ENCODE measurements at regions not wholly inside any gene's neighbourhood (a gene's known extent, or its start where the extent isn't known, plus 50 kb on each side); places are given as distances from the start of the nearest gene placed in this dataset.
"Not testable (repeated sequence)": the region's sequence is repeated elsewhere in the genome, so short reads cannot be mapped to it uniquely, and the experiment has no call there.

DNA sequence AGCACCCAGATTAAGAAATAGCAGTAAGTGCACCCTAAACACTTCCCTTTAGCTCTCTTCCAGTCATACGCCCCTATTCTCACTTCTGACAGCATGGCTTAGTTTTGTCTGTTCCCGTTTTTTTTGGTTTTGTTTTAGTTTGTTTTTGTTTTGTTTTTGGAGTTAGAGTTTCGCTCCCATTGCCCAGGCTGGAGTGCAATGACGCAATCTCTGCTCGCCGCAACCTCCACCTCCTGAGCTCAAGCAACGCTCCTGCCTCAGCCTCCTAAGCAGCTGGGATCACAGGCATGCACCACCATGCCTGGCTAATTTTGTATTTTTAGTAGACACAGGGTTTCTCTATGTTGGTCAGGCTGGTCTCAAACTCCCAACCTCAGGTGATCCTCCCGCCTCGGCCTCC lies 2067.7 kb downstream of the SUCLG1 start:
- peak overlapping the region in 4 of 11 experiments; percentile 30 to 48 (median 38); a peak in 6 of 22 replicates for H3K4me2 ChIP-seq
- H3K9me3 ChIP-seq (replicated peaks in 1 of 11): no peaks in the 10 kb centered on the region
- no peak overlapping the region for H3K4me3 ChIP-seq
- no peaks in the 10 kb centered on the region for H4K20me1 ChIP-seq
- H3K36me3 ChIP-seq: no peaks in the 10 kb centered on the region
- peaks cover 0 to 44% (median 3%) of the 10 kb centered on the region in 10 experiments; a peak in 8 of 20 replicates for H3K4me1 ChIP-seq
- H3K27ac ChIP-seq: peak overlapping the region in 3 of 11 experiments; percentile 37 to 50 (median 49); a peak in 5 of 22 replicates
- H3K27me3 ChIP-seq: no peaks in the 10 kb centered on the region
- TF ChIP-seq Cebpa-rat (IDR thresholded peaks at IDR 0.05): peak in 7 of 11 experiments; percentile 16 to 70 (median 54); a peak in 11 of 22 replicates
- H3K9ac ChIP-seq: no peak overlapping the region

DNA sequence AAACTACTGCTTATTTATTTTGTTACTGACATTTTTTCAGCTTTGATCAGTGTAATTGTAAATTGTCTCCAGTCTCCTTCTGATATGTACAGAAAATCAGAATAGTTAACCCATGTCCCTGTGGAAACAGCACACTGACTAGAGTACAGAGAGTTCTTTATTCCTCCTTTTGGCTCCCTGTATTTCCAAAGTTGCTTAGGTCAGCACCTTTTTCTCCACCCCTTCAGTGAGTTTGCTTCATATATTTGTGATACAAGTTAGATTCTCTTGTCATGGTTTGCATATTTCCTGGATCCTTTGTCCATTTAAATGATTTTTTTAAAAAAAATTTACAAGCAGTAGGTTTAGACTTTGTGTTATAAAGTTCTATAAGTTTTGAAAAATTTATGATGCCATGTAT lies 2051.1 kb upstream of the LRRTM1 start:
- no peaks in the 10 kb centered on the region for H4K20me1 ChIP-seq
- H3K4me3 ChIP-seq: no peak overlapping the region
- H3K4me2 ChIP-seq: no peak overlapping the region
- H3K27me3 ChIP-seq: no peaks in the 10 kb centered on the region
- no peaks in the 10 kb centered on the region for H3K4me1 ChIP-seq
- H3K9me3 ChIP-seq (replicated peaks in 1 of 11): no peaks in the 10 kb centered on the region
- no peak overlapping the region for H3K27ac ChIP-seq
- no peaks in the 10 kb centered on the region for H3K36me3 ChIP-seq
- TF ChIP-seq Cebpa-rat (IDR thresholded peaks at IDR 0.05): no peak
- H3K9ac ChIP-seq: no peak overlapping the region

- no peak for TF ChIP-seq Cebpa-rat (IDR thresholded peaks at IDR 0.05)
Measured at GRCh38 chr2:82345910-82346309, 2041.4 kb upstream of the LRRTM1 start.

DNA sequence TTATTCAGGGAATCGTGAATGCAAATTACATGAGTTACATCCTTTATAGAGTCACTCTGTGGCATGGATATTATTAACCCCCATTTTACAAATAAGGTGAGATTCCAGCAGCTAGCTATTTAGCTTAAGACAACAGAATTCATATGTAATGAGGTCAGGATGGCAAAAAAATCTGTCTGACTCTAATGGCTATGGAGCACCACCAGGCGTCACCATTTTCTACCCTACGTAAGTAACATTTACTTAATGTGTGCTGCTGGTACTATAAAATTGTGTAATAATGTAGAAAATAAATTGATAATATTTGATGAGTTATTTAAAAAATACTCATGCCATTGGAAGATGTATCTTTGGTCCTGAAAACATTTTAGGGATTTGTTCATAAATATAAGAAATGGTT lies 2040.1 kb upstream of the LRRTM1 start:
- no peaks in the 10 kb centered on the region for H3K9me3 ChIP-seq (replicated peaks in 1 of 11)

More at GRCh38 chr2:82345910-82346309, 2041.4 kb upstream of the LRRTM1 start:
- Histone ChIP-seq H3K4me1 (peaks cover under 1 to 6% (median 2%) of the 10 kb centered on the region in 10 experiments; a peak in 16 of 20 replicates), H3K27ac (no peak overlapping the region), H3K36me3 (no peaks in the 10 kb centered on the region), H3K4me2 (no peak overlapping the region), H4K20me1 (no peaks in the 10 kb centered on the region), H3K9ac (no peak overlapping the region), H3K27me3 (no peaks in the 10 kb centered on the region), H3K4me3 (no peak overlapping the region), H3K9me3 (replicated peaks in 1 of 11) (no peaks in the 10 kb centered on the region)

DNA sequence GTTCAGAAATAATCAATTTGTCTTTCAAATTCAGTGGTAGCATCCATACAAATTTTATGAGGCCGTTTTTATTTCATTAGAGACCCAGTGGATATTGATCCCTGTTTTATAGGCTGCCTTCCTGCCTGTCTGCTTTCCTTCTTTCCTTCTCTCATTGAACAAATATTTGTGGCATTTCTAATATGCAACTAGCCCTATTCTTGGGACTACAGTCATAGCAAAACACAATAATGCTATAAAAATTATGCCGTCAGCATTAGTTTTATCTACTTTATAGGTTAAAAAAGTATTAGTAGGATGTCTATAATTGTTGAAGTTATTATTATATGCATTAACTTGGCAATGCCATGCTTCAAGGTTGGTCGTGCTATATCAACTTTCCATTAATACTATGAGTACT lies 2037.8 kb upstream of the LRRTM1 start:
- no peak overlapping the region for H3K9ac ChIP-seq
- H3K4me1 ChIP-seq: peaks cover 6 to 12% (median 8%) of the 10 kb centered on the region in 10 experiments; a peak in 16 of 20 replicates
- H3K36me3 ChIP-seq: no peaks in the 10 kb centered on the region
- H3K27ac ChIP-seq: no peak overlapping the region
- H3K27me3 ChIP-seq: no peaks in the 10 kb centered on the region
- H3K9me3 ChIP-seq (replicated peaks in 1 of 11): no peaks in the 10 kb centered on the region
- no peak for TF ChIP-seq Cebpa-rat (IDR thresholded peaks at IDR 0.05)
- no peak overlapping the region for H3K4me3 ChIP-seq
- no peaks in the 10 kb centered on the region for H4K20me1 ChIP-seq
- no peak overlapping the region for H3K4me2 ChIP-seq

More for the DNA sequence above, 2040.1 kb upstream of the LRRTM1 start:
- Histone ChIP-seq H3K4me2 (no peak overlapping the region), H3K4me3 (no peak overlapping the region), H3K27me3 (no peaks in the 10 kb centered on the region), H4K20me1 (no peaks in the 10 kb centered on the region), H3K36me3 (no peaks in the 10 kb centered on the region), H3K9ac (no peak overlapping the region), H3K27ac (no peak overlapping the region), H3K4me1 (peaks cover 6 to 12% (median 8%) of the 10 kb centered on the region in 10 experiments; a peak in 16 of 20 replicates)
- TF ChIP-seq Cebpa-rat (IDR thresholded peaks at IDR 0.05): no peak

DNA sequence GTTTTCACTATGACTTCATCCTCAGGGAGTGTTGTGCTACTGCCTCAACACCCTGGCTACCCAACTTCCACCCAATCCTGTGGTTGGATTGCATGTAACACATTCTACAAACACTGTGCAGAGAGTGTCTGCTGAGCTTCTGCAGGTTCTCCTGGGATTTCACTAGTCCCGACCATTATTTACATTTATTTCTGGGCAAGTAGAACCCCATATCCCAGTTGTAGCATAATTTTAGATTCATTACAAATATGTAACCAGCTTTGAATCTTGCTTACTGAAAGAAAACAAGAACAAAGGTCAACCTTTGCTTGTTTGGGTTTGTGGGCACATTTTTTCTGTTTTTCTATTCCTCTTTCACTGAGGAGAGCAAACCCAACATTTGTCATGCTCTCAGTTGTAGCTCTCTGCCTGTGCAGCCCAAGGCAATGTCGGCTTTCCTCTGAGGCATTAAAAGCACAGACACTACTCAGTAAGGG lies 2036.1 kb upstream of the LRRTM1 start:
- Histone ChIP-seq H3K36me3 (no peaks in the 10 kb centered on the region), H3K4me1 (peaks cover 6 to 12% (median 8%) of the 10 kb centered on the region in 10 experiments; a peak in 16 of 20 replicates), H3K27ac (no peak overlapping the region), H3K9me3 (replicated peaks in 1 of 11) (no peaks in the 10 kb centered on the region), H3K4me3 (no peak overlapping the region), H4K20me1 (no peaks in the 10 kb centered on the region), H3K9ac (no peak overlapping the region), H3K4me2 (peak overlapping the region; percentile 23 to 60 (median 43); a peak in 19 of 22 replicates), H3K27me3 (no peaks in the 10 kb centered on the region)
- no peak for TF ChIP-seq Cebpa-rat (IDR thresholded peaks at IDR 0.05)

- no peak overlapping the region for H3K4me3 ChIP-seq
- no peak for TF ChIP-seq Cebpa-rat (IDR thresholded peaks at IDR 0.05)
- peaks cover 6 to 12% (median 8%) of the 10 kb centered on the region in 10 experiments; a peak in 16 of 20 replicates for H3K4me1 ChIP-seq
- no peak overlapping the region for H3K9ac ChIP-seq
- no peak overlapping the region for H3K27ac ChIP-seq
- no peaks in the 10 kb centered on the region for H4K20me1 ChIP-seq
- no peaks in the 10 kb centered on the region for H3K36me3 ChIP-seq
- no peaks in the 10 kb centered on the region for H3K27me3 ChIP-seq
- no peak overlapping the region for H3K4me2 ChIP-seq
- no peaks in the 10 kb centered on the region for H3K9me3 ChIP-seq (replicated peaks in 1 of 11)
Measured at GRCh38 chr2:82339805-82340204, 2035.3 kb upstream of the LRRTM1 start.

GRCh38 chr2:82333697-82334096 lies 2029.1 kb upstream of the LRRTM1 start:
- no peak for TF ChIP-seq Cebpa-rat (IDR thresholded peaks at IDR 0.05)
- Histone ChIP-seq H4K20me1 (no peaks in the 10 kb centered on the region), H3K4me3 (no peak overlapping the region), H3K9ac (no peak overlapping the region), H3K4me1 (peaks cover 0 to 8% (median 0%) of the 10 kb centered on the region in 10 experiments; a peak in 3 of 20 replicates), H3K36me3 (no peaks in the 10 kb centered on the region), H3K9me3 (replicated peaks in 1 of 11) (no peaks in the 10 kb centered on the region), H3K27ac (no peak overlapping the region), H3K27me3 (no peaks in the 10 kb centered on the region), H3K4me2 (no peak overlapping the region)

- Histone ChIP-seq H3K4me1 (peaks cover 0 to 8% (median 0%) of the 10 kb centered on the region in 10 experiments; a peak in 3 of 20 replicates), H4K20me1 (no peaks in the 10 kb centered on the region), H3K4me2 (no peak overlapping the region), H3K36me3 (no peaks in the 10 kb centered on the region), H3K27ac (no peak overlapping the region), H3K9ac (no peak overlapping the region), H3K4me3 (no peak overlapping the region), H3K9me3 (replicated peaks in 1 of 11) (peaks cover 5 to 15% (median 7%) of the 10 kb centered on the region in 11 experiments; a peak in 15 of 22 replicates), H3K27me3 (no peaks in the 10 kb centered on the region)
- TF ChIP-seq Cebpa-rat (IDR thresholded peaks at IDR 0.05): no peak
Measured at GRCh38 chr2:82330155-82330554, 2025.6 kb upstream of the LRRTM1 start.

- H3K4me1 ChIP-seq, H3K27me3 ChIP-seq, H3K4me3 ChIP-seq, H3K27ac ChIP-seq, H3K9ac ChIP-seq, H3K4me2 ChIP-seq, H4K20me1 ChIP-seq, H3K36me3 ChIP-seq: not testable (repeated sequence)
- peaks cover 5 to 15% (median 7%) of the 10 kb centered on the region in 11 experiments; a peak in 15 of 22 replicates for H3K9me3 ChIP-seq (replicated peaks in 1 of 11)
Measured at GRCh38 chr2:82326180-82326767, 2021.7 kb upstream of the LRRTM1 start.
